ENCODE measurements at regions not wholly inside any gene's neighbourhood (a gene's known extent, or its start where the extent isn't known, plus 50 kb on each side); places are given as distances from the start of the nearest gene placed in this dataset.

GRCh38 chr3:10722911-10723310 is 93.1 kb upstream of the SLC6A11 start:
- no peak overlapping the region for H3K4me3 ChIP-seq (ENCODE audit: low read depth, low read length)
- no peak for TF ChIP-seq CTCF (IDR thresholded peaks at IDR 0.05; ENCODE audit: low read depth, low read length)

- H3K4me3 ChIP-seq (ENCODE audit: low read depth, low read length) = no peak overlapping the region
- no peak for TF ChIP-seq CTCF (IDR thresholded peaks at IDR 0.05; ENCODE audit: low read depth, low read length)
Observed at GRCh38 chr3:10723991-10724390, 92.0 kb upstream of the SLC6A11 start.

DNA sequence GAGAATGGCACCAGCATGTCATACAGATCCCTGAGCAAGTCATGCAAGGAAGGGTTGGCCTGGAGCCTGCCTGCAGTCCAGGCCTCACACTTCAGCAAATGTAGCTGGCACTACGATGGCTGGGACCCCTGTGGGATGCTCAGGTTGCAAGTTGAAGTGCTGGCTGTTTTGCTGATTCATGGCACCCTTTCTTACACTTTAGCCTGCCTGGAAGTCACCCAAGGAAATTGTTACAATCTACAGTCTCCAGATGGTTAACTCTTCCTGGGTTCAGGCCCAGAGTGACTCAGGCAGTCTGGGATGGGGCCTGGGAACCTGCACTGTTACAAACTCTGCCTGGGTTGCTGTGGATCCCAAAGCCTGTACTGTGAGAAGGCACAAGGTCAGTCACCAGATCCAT is 91.0 kb upstream of the SLC6A11 start:
- H3K4me3 ChIP-seq (ENCODE audit: low read depth, low read length) = no peak overlapping the region
- no peak for TF ChIP-seq CTCF (IDR thresholded peaks at IDR 0.05; ENCODE audit: low read depth, low read length)

GRCh38 chr3:10725846-10726245 is 90.2 kb upstream of the SLC6A11 start:
- no peak for TF ChIP-seq CTCF (IDR thresholded peaks at IDR 0.05; ENCODE audit: low read depth, low read length)
- no peak overlapping the region for H3K4me3 ChIP-seq (ENCODE audit: low read depth, low read length)

DNA sequence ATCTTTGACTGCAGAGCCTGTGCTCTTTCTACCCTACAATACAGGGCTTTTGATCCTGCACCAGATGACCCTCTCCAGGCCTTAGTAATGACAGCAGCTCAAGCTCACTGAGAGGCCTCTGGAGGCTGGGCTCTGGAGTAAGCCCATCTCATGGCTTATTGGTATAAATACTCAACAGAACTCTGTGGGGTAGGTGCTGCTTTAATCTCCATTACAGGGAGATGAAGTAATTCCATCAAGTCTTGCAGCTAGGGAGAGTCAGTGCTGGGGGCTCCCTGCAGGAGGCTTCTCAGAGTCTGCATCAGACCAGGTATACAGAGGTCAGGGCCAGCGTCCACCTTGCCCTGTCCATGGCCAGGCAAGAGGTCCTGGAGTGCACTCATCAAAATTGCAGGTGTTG is 89.2 kb upstream of the SLC6A11 start:
- H3K4me3 ChIP-seq (ENCODE audit: low read depth, low read length) = no peak overlapping the region
- TF ChIP-seq CTCF (IDR thresholded peaks at IDR 0.05; ENCODE audit: low read depth, low read length) = no peak

DNA sequence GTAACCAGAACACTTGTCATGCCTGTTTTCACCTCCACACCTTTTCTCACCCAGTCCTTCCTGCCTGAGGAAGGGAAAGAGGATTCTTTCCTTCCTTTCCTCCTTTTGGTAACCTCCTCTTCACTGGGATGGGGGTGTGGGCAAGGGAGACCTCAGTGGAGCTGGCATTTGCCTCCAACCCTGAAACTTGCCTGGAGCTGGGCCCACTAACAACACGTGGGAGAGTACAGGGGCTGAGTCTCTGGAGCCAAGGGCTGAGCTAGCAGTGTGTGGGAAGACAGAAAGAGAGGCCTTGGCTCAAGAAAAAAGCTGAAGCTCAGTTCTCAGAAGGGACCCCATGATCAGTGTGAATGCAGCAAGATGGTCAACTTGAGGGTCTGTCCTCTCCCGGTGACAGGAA is 86.6 kb upstream of the SLC6A11 start:
- no peak overlapping the region for H3K4me3 ChIP-seq (ENCODE audit: low read depth, low read length)
- TF ChIP-seq CTCF (IDR thresholded peaks at IDR 0.05; ENCODE audit: low read depth, low read length) = no peak

DNA sequence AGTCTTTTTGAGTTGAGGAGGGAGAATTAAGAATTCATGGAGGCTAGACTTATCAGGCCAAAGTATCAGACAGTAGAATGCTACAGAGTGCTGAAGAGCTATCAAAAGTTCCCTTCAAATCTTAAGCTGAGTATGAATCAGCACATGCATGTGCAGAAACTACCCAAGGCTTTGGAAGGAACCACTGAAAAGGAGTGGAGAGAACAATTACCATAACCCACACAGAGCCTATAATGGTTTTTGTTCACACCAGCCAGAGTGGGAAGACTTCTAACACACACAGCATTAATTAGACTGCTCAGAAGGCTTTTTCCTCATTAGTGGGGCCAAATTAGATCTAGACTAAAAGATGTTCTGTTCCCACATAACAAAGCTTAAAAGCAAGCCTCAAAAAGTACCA is 83.7 kb upstream of the SLC6A11 start:
- TF ChIP-seq CTCF (IDR thresholded peaks at IDR 0.05; ENCODE audit: low read depth, low read length) = no peak

More for the DNA sequence above, 83.7 kb upstream of the SLC6A11 start:
- H3K4me3 ChIP-seq (ENCODE audit: low read depth, low read length) = no peak overlapping the region
